Right atrium auricular region (tissue), 2 donors: ENCODE measurements at regions not wholly inside any gene's neighbourhood (a gene's known extent, or its start where the extent isn't known, plus 50 kb on each side); places are given as distances from the start of the nearest gene placed in this dataset.

Experiments
- DNase-seq: peaks from one replicate; pipeline ENCODE4 v3.0.0-alpha.2; 2019; ENCODE audit warnings: low spot score
- H3K27ac ChIP-seq, 2 donors: fragments of 200-600 bp; sonication (generic); 1 replicate in 1 of 2; 2 replicates in 1 of 2; pipeline ENCODE4 v1.5.1; 2016 to 2019
- H3K27me3 ChIP-seq, 2 donors: fragments of 200-600 bp; sonication (generic); one replicate each; pipeline versions ENCODE4 v1.5.1 to v1.6.0; 2017 to 2019
- H3K36me3 ChIP-seq: fragments of 200-600 bp; sonication (generic); one replicate; pipeline ENCODE4 v1.5.1; 2016
- H3K4me1 ChIP-seq, 2 donors: fragments of 200-600 bp; sonication (generic); one replicate each; pipeline versions ENCODE4 v1.5.1 to v1.6.0; 2017 to 2019
- H3K4me3 ChIP-seq, 2 donors: fragments of 200-600 bp; sonication (generic); 1 replicate in 1 of 2; 2 replicates in 1 of 2; pipeline ENCODE4 v1.5.1; 2017 to 2019; ENCODE audit warnings: mild to moderate bottlenecking in 1 of 2, moderate library complexity in 1 of 2
- H3K9me3 ChIP-seq, 2 donors: fragments of 200-600 bp; sonication (generic); one replicate each; pipeline ENCODE4 v1.5.1; 2019
- CTCF ChIP-seq, 2 donors: fragments of 200-600 bp; sonication (generic); IDR thresholded peaks; one replicate each; pipeline ENCODE4 v1.5.1; 2019; ENCODE audit warnings: antibody characterized with exemption in 2 of 2

DNA sequence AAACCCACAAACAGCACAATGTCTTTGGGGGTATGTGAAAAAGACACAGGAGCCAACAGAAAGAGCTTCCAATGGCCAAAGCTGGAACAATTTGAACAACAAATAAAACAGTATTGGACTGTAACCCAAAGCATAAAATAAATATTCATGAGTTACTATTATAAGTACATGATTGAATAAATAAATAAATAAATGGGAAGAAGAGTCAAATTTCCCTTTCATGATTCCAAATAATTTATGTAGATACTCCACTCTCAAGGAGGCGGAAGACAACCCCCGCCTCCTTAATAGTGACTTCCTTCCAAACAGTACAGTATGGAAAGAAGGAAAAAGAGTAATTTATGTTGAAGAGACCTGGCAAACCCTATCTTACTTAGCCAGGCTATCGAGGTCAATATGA is 124.4 kb upstream of the P2RY1 start:
- no peak overlapping the region for H3K4me3 ChIP-seq
- no peak for DNase-seq
- no peak for TF ChIP-seq CTCF (IDR thresholded peaks at IDR 0.05)
- no peak overlapping the region for H3K27ac ChIP-seq
- H3K27me3 ChIP-seq, result no peaks in the 10 kb centered on the region
- no peaks in the 10 kb centered on the region for H3K36me3 ChIP-seq
- no peaks in the 10 kb centered on the region for H3K4me1 ChIP-seq
- H3K9me3 ChIP-seq, result no peaks in the 10 kb centered on the region

GRCh38 chr3:152713989-152714388 is 120.9 kb upstream of the P2RY1 start:
- no peak overlapping the region for H3K4me3 ChIP-seq
- no peak for TF ChIP-seq CTCF (IDR thresholded peaks at IDR 0.05)
- H3K9me3 ChIP-seq, result no peaks in the 10 kb centered on the region
- no peaks in the 10 kb centered on the region for H3K27me3 ChIP-seq
- no peak overlapping the region for H3K27ac ChIP-seq
- no peaks in the 10 kb centered on the region for H3K4me1 ChIP-seq
- no peak for DNase-seq
- no peaks in the 10 kb centered on the region for H3K36me3 ChIP-seq

GRCh38 chr3:152714507-152714906 is 120.4 kb upstream of the P2RY1 start:
- Histone ChIP-seq H3K27ac (no peak overlapping the region), H3K27me3 (no peaks in the 10 kb centered on the region), H3K4me1 (no peaks in the 10 kb centered on the region), H3K9me3 (no peaks in the 10 kb centered on the region), H3K4me3 (no peak overlapping the region), H3K36me3 (no peaks in the 10 kb centered on the region)
- DNase-seq, result no peak
- no peak for TF ChIP-seq CTCF (IDR thresholded peaks at IDR 0.05)

DNA sequence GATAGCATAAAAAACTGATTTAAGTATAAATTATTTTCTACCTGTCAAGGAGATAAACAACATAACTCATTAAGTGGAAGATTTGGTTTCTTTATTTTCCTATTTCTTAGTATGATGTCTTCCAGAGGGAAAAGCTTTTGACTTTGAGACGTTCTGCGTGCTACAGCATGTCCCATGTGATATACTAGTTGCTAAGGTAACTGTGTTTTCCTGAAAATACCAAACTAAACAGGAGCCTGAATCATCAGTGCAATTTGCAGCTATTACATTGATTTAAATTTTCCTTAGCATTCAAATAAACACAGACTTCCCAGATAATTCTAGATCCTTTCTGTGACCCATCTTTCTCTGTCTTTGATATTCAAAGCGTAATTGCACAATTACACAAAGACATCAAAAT is 117.7 kb upstream of the P2RY1 start:
- Histone ChIP-seq H3K36me3 (no peaks in the 10 kb centered on the region), H3K4me3 (no peak overlapping the region), H3K4me1 (no peaks in the 10 kb centered on the region), H3K27ac (no peak overlapping the region), H3K27me3 (no peaks in the 10 kb centered on the region), H3K9me3 (peaks cover 0 to 6% of the 10 kb centered on the region in 2 donors)
- TF ChIP-seq CTCF (IDR thresholded peaks at IDR 0.05), result no peak
- no peak for DNase-seq

GRCh38 chr3:152718810-152719209 is 116.1 kb upstream of the P2RY1 start:
- Histone ChIP-seq H3K27me3 (no peaks in the 10 kb centered on the region), H3K4me1 (no peaks in the 10 kb centered on the region), H3K27ac (no peak overlapping the region), H3K36me3 (no peaks in the 10 kb centered on the region), H3K9me3 (peaks cover 0 to 8% of the 10 kb centered on the region in 2 donors), H3K4me3 (no peak overlapping the region)
- DNase-seq, result no peak
- no peak for TF ChIP-seq CTCF (IDR thresholded peaks at IDR 0.05)

GRCh38 chr3:152719264-152719663 is 115.7 kb upstream of the P2RY1 start:
- TF ChIP-seq CTCF (IDR thresholded peaks at IDR 0.05), result no peak

More at GRCh38 chr3:152719264-152719663, 115.7 kb upstream of the P2RY1 start:
- Histone ChIP-seq H3K4me3 (no peak overlapping the region), H3K27ac (no peak overlapping the region), H3K27me3 (no peaks in the 10 kb centered on the region), H3K9me3 (peaks cover 0 to 8% of the 10 kb centered on the region in 2 donors), H3K4me1 (no peaks in the 10 kb centered on the region), H3K36me3 (no peaks in the 10 kb centered on the region)
- DNase-seq, result no peak
